NB4 (cell line): ENCODE measurements at regions not wholly inside any gene's neighbourhood (a gene's known extent, or its start where the extent isn't known, plus 50 kb on each side); places are given as distances from the start of the nearest gene placed in this dataset.

Experiments
- DNase-seq: peaks from one replicate; pipeline ENCODE4 v3.0.0; 2010; ENCODE audit warnings: low read depth
- H3K4me3 ChIP-seq: one replicate; pipeline ENCODE4 v1.5.1; 2011; ENCODE audit warnings: mild to moderate bottlenecking, low read depth, low read length, moderate library complexity
- CTCF ChIP-seq: IDR thresholded peaks from one replicate; pipeline ENCODE4 v1.5.1; 2012; ENCODE audit warnings: low read depth, low read length
- MAX ChIP-seq: IDR thresholded peaks from 2 replicates; pipeline ENCODE4 v1.6.1; 2011; ENCODE audit warnings: low read depth, low read length
- MYC ChIP-seq: IDR thresholded peaks from 2 replicates; pipeline ENCODE4 v1.6.1; 2011; ENCODE audit warnings: low read depth, low read length
- POLR2A ChIP-seq: IDR thresholded peaks from 2 replicates; pipeline ENCODE4 v1.6.1; 2011; ENCODE audit warnings: mild to moderate bottlenecking; ENCODE audit not compliant: insufficient read length; ENCODE audit errors: extremely low read depth

DNA sequence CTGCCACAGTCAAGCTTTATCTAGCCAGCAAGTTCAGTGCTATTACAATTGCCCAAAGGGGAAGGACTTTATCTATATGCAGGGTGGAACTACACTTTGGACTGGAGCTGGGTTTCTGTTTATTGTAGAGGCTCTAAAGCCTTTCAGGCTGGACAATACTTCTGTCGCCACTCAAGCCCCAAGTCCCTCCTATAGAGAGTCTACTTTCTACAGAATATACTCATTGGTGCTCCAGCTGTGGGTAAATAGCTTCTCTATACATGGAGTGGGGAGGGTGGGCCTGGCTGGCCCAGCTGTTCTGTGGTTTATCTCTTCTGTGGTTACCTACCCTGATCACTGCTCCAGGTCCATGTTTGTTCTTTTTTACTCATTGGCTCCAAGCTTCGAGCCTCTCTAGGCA lies 151.8 kb upstream of the MYLIP start:
- H3K4me3 ChIP-seq = no peak overlapping the region
- DNase-seq = no peak
- TF ChIP-seq MAX (no peak), POLR2A (no peak), MYC (no peak), CTCF (no peak)

- no peak for TF ChIP-seq MYC
- no peak for TF ChIP-seq POLR2A
- TF ChIP-seq CTCF = no peak
- TF ChIP-seq MAX = no peak
- no peak overlapping the region for H3K4me3 ChIP-seq
- no peak for DNase-seq
Measured at GRCh38 chr6:15974817-15975216, 154.1 kb upstream of the MYLIP start.

DNA sequence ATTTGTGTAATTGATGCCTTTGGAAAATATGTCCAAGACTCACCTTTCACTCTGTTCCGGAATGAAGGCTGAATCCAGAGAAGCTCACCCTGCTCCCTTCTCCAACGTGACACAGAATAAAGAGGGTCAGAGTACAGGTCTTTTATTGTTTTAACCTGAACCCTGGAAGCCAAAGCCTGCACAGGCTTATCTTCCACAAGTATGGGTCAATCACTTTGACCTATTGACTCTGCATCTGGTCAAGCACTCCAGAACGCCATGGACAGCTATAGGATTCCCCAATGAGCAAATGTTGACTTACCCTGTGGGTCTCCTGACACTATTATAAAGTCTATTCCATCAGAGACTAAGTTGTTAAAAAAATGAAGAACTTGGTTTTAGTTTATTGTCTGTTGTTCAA lies 158.4 kb upstream of the MYLIP start:
- no peak for DNase-seq
- no peak overlapping the region for H3K4me3 ChIP-seq
- TF ChIP-seq CTCF (no peak), MAX (no peak), MYC (no peak), POLR2A (no peak)

GRCh38 chr6:15969236-15969778 lies 159.6 kb upstream of the MYLIP start:
- H3K4me3 ChIP-seq = no peak overlapping the region
- TF ChIP-seq MAX = no peak
- TF ChIP-seq POLR2A = no peak
- no peak for TF ChIP-seq CTCF
- no peak for DNase-seq

DNA sequence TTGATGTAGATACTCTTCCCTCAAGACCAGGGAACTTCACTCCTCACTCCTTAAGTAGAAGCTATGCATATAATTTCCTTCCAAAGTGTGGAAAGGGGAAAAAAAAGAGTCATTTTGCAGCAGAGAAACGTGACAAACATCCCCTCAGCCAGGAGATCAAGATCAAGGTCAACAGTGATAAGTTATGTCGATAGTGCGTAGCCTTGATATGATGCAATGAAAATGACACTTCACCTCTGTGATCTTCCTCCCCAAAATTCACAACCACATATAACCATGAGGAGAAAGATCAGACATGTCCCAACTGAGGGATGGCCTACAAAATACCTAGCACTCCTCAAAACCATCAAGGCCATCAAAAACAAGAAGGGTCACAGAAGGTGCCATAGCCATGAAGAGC lies 160.4 kb upstream of the MYLIP start:
- DNase-seq = no peak
- no peak overlapping the region for H3K4me3 ChIP-seq
- TF ChIP-seq POLR2A = no peak
- TF ChIP-seq MYC = no peak
- TF ChIP-seq MAX = no peak
- TF ChIP-seq CTCF = no peak

DNA sequence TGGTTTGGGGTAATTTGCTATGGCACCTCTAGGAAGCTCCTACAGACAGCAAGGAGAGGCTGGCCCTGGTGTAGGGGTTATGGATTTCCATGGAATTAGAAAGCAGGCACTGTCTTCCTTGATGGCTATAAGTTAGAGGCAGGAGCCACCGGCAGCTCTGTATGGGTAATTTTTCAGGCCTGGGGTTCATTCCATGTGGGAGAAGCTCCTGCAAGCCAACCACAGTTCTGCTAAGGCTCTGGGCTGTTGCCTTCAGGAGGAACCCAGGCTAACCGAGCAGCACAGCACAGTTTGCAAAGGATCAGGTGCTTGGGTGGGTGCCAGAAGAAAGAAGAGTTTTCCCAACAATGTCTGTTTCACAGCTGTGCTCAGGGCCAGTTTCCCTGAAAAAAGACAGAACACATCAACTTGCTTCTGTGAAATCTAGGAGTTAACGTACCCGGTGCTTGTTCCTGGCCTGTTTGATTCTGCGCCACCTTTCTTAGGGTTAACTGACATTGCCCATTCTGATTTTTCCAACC lies 162.8 kb upstream of the MYLIP start:
- H3K4me3 ChIP-seq = no peak overlapping the region
- TF ChIP-seq MYC (no peak), CTCF (no peak), MAX (no peak), POLR2A (no peak)
- no peak for DNase-seq
